H4 (cell line): ENCODE measurements at regions not wholly inside any gene's neighbourhood (a gene's known extent, or its start where the extent isn't known, plus 50 kb on each side); places are given as distances from the start of the nearest gene placed in this dataset.
A peak's percentile ranks its signal among the peaks of the same experiment; 100 is the strongest.
"Not testable (repeated sequence)": the region's sequence is repeated elsewhere in the genome, so short reads cannot be mapped to it uniquely, and the experiment has no call there.

Experiments used
- DNase-seq: peaks from one replicate; pipeline ENCODE4 v3.0.0-alpha.2; 2015; ENCODE audit warnings: low spot score

DNA sequence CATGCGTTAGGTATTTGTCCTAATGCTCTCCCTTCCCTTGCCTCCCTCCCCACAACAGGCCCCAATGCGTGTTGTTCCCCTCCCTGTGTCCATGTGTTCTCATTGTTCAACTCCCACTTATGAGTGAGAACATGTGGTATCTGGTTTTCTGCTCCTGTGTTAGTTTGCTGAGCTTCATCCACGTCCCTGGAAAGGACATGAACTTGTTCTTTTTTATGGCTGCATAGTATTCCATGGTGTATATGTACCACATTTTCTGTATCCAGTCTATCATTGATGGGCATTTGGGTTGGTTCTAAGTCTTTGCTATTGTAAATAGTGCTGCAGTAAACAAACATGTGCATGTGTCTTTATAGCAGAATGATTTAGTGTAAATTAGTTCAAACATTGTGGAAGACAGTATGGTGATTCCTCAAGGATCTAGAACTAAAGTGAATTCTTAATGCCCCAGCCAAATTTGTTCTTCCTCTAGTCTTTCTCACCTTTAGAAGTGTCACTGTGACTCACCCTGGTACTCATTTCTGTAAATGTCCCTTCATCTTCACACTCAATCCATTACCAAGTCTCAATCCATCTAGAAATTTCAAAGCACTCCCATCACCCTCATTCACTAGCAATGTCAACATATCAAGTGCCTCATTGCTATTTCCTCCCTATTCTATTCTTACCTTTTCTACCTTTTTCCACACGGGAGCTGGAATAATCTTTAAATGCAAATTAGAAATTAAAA lies 123.9 kb downstream of the MREG start:
- not testable (repeated sequence) for DNase-seq

DNA sequence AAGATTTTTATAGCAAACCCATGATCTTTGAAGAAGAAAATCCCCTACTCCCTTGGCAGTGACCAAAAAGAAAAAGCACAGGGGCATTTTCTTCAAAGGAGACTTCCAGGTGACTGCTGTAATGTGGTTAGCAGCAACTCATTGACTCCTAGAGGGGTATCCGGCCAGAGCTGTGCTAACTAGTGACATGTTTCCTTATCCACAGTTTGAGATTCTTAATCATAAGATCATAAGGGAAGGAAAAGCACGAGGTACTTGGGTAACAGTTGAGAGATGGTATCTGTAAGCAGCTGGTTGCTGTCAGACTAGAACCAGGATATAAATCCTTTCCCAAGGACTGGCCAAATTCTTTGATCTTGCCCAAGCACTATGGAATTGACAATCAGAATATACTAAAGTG lies 124.7 kb downstream of the MREG start:
- DNase-seq: no peak

DNA sequence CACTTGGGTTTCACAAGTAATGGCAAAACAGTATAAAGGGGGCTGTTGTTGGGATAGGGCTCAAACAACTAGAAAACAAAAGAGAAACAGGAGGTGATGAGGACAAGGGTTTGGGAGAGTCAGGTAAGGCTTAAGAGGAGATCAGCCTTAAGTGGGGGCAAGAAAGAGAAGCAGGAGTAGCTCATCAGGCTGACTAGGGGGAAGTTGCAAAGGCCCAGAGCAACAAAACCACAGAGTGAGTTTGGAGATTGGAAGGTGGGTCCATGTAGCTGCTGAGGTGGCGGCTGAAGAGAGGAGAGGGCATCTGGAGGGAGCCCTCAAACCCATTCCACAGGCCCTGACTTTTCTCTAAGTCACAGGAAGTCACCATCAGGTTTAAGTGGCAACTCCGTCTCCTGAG lies 126.0 kb downstream of the MREG start:
- DNase-seq: no peak

DNA sequence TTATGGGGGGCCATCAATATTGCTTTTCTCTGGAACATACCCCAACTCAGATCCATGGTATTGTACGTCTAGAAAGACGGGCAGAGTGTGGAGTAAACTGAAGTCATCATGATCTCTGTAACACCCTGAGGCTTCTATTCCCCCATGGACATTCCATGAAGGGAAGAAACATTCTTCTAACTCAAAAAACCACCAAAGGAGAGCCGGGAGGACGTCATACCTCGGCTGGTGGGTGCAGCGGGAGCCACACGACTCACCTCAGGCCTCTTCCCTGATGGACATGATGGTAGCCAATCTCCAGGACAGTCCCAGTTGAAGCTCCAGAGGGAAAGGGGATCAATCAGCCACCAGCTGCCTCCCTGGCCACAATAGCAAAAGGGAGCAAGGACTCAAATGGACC lies 127.3 kb downstream of the MREG start:
- DNase-seq: no peak

DNA sequence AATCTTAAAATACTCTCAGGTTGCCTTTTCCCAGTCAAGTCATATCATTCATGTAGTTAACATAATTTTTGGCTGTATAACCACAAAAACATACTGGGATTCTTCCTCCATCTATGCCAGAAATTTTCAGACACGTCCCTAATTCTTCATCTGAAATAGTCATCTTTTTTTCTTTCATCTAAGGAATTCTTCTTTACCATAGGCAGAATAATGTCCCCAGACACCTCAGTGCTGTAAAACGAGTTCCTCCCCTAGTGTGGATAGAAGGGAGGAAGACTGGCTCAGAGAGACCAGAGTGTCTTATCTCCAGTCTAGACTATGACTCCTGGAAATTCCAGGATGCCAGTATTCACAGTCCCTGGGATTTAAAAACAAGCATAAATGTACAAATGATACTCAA lies 127.8 kb downstream of the MREG start:
- no peak for DNase-seq

DNA sequence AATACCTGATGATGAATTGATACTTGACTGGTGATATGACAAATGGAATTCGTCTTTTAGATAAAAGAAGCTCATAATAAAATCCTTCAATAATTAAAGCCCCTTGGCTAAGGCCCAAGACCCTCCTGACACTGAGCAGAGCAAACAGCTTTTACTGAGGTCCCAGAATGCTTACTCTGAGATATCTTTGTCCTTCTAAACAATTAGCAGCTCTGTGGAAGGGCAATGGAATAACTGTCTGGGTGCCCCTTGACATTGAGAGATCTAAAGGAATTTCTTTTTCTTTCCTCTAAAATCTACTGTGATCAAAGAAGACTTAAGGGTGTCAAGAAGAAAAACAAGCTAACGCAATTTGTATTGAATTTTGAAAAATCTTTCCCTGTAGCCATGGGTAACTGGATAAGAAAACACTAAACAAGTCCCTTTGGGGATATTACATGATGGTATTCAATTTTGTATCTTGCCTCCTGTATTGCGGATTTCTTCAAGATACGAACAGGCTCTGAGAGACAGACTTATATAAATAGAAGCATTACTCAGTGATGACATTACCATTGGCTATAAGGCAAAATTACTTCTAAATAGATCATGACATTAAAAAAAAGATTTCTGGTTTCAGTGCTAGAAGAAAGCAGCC lies 128.8 kb downstream of the MREG start:
- DNase-seq: no peak

DNA sequence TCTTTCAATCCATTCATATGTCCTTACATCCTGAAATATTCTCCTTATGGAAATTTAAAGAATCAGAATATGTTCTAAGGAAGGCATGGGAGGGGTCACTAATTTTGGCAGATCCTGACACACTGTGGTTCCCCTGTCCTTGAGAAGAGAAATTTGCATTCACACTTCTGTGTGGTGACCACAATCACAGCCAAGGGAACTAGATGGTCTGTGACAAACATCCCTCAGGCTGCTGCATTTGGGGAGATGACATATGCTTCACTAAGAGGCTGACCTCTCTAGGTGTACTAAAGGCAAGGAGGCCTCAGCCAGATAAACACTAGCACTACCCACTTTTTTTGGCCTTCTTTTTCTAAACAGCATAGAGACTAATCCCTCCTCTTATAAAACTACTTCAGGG lies 129.6 kb downstream of the MREG start:
- DNase-seq: no peak

DNA sequence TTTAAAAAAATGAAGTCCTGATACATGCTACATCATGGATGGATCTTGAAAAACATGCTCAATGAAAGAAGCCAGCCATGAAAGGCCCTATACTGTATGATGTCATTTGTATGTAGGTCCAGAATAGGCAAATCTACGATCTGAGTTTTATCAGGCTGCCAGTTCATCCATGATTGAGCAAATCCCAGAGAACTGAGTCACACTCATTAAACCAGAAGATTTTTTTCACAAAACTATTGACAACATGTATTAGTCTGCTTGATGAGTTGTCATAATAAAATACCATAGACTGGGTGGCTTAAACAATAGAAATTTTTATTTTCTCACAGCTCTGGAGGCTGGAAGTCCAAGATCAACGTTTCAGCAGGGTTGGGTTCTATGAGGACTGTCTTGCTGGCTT lies 130.7 kb downstream of the MREG start:
- no peak for DNase-seq

DNA sequence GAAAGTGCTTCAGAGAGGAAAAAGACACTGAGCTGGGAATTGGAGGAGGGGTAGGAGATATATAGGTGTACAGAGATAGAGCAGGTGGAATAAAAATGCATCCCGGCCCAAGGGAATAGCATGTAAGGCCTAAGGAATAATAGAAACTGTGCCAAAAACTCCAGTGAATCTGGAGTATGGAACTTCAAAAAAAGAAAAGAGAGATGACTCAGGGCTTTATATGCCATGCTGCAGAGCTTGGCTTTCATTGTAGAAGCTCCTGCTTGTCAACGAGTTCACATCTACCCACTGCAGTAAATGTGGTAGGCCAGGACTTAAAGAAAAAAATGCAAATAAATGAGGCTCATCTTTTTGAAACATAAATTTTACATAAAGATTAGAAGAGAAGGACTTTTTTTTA lies 131.8 kb downstream of the MREG start:
- no peak for DNase-seq

DNA sequence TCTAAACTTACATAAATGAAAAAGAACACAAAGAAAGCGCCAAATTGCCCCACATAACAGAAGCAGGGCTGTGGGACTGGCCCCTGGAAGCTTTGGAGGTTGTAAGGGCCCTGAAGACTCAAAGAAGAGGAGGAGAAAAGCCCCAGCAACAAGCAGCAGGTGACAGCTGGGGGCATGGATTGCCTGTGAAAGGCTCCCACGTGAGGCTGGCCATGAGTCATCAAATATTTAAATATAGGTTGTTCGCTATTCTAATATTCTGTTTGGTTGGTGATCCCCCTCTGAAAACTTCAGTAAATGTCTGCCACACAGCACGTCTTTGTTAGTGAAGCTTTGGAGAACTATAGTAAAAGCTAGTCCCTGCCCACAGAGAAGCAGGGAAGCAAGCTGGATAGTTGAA lies 132.4 kb downstream of the MREG start:
- DNase-seq: no peak

DNA sequence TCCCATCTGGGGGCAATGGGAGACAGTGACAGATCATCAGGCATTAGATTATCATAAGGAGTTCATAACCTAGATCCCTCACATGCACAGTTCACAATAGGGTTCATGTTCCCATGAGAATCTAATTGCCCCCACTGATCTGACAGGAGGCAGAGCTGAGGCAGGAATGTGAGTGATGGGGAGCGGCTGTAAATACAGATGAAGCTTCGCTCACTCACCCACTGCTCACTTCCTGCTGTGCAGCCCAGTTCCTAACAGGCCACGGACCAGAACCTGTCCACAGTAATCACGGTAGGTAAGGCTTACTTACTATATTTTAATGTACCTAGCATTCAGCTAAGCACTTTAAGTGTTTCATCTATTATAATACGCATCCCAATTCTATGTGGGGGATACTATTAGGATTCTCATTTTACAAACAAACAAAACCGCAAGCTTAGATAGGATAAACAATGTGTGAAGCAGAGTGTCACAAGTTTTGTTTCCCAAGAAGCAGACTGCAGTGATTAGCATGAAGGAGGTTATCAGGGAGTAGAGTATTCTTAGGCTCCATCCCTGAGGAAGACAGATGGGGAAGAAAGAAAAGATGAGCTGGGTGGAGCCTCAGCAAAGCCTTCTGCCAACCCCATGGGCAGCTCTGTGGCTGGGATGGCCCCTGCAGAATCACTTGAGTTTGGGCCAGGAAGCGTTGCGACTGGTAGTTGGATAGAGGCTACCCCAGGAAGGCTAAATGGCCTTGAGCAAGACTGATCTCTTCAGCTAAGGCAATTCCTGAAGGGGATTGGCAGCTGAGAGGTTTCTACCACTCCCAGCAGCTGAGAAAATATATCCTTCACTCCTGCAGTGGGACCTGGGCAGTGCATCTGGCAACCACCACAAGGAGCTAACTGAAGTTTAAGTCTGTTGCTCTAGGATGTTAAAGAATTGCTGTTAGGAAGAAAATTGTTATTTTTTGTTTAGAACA lies 133.1 kb downstream of the MREG start:
- peak; percentile 42 for DNase-seq

DNA sequence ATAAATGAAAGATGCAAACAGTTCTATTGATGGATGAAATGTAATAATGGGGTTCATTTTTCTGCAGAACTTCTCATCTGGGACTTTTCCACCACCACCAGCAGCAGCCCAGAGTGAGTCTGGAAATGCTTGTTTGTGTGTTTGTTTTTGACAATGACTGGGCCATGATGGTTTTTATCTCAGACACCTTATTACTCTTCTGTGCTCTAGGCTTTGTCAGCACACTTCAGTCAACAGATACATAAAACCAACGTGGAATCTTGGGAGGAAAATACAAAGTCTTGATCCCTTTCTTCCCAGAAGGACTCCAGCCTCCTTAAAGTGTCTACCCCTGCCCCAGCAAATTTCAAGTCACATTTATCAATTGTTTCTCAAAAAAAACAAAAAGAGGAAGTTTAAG lies 134.0 kb downstream of the MREG start:
- DNase-seq: no peak

DNA sequence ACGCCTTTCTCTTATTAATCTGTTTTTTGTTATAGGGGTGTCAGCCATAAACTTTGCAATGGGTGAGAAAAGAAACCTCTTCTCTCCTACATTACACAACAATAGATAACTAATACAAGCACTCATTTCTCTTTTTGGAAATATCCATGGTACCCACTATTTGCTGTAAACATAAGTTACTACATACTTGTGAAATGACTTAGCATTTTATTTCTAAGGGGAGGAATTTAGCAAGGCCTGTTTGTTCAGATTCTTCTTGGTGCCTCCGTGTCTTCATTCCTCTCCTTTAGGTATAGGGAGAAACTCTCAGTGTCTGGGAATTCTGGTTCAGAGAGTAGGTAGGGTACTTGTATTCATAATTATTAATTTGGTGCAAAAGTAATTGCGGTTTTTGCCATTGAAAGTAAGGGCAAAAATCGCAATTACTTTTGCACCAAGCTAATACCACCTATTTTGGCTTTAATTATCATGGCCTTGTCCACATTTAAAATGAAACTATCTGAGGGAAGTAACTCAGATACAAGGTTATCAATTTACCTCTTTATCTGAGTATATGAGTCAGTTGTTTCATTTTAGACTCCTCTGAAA lies 134.8 kb downstream of the MREG start:
- no peak for DNase-seq

DNA sequence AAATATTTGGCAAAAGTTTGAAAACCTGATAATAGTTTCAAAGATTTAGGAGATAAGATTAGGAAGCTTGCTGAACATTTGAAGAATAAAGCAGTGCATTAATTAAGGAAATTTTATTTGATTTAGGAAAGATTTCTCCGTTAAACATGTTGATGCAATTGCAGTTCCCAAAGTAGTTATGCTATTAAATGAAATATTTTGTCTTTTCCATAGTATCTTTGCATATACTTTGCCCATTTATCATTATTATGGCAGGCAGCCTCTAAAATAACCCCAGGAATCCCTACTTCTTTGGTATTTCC lies 136.5 kb downstream of the MREG start:
- DNase-seq: no peak

DNA sequence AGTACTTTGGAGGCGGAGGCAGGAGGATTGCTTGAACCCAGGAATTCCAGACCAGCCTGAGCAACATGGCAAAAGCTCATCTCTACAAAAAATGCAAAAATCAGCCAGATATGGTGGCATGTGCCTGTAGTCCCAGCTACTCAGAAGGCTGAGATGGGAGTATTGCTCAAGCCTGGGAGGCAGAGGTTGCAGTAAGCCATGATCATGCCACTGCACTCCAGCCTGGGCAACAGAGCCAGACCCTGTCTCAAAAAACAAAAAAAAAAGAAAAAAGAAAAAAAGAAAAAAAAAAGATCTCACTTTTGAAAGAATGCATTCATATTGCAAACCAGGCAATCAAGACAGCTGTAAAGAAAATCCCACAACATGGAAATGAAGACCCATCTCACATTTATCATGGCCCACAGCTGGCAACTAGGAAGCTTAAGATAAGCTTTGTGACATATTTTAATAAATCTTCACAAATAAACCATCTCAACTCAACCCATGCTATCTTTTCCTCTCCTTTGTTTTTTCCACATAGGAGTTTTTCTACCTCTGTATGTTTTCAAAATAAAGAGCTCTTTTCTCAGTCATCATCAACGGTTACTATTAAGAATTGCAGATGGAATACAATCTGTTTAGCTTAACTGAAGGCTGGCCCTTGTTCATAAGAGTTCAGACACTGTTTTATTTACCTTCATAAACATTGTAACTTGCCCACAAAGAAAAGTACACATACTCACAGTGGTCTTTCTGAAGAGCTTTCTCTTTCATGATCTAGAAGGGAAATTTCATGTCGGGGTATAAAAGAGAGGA lies 137.0 kb downstream of the MREG start:
- no peak for DNase-seq

DNA sequence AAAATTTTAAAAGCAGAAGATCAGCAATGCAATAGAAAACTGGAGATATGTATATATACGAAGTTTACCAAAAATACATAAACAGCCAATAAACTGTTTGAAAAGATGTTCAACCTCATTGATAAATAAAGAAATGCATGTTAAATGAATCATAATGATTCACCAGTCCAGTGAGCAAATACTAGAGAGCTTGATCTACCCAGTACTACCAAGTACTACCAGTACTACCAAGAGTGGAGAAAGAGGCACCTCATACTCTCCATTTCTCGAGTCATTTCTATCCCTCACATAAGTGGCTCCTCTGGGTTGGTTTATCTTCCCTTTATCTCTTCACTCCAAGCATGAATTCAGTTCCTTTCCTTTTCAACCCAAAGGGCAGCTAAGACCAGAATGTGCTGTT lies 138.9 kb downstream of the MREG start:
- no peak for DNase-seq

DNA sequence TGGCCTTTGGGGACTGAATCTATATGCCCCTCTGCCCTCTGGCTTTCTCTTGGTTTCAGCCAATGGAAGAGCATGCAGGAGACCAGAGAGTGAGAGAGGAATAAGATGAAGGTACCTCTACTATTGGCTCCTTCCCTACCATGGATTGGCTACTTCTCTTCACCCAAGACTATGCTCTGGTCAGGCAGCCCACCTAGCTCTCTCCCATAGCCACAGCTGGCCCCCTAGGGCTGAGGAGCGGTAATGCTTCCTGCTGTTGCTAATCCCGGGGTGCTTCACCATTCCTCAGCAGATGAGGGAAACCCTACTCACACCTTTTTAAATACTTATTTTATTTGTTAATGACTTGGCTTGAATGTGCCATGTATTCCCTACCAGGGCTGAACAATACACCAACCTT lies 142.4 kb downstream of the MREG start:
- DNase-seq: peak; percentile 17

DNA sequence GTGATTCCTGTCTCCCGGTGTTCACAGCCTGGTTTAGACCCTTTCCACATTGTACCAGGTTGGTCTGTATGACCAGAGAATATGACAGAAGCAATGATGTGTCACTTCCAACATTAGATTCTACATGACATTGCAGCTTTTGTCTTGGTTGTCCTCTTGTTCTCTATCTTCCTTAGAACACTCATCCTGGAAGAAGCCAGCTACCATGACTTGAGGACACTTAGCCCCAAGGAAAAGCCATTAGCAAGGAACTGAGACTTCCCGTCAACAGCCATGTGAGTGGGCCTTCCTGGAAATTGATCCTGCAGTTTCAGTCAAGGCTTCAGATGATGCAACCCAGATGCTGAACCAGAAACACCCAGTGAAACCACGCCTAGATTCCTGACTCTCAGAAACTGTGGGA lies 143.3 kb downstream of the MREG start:
- DNase-seq: peak; percentile 53

DNA sequence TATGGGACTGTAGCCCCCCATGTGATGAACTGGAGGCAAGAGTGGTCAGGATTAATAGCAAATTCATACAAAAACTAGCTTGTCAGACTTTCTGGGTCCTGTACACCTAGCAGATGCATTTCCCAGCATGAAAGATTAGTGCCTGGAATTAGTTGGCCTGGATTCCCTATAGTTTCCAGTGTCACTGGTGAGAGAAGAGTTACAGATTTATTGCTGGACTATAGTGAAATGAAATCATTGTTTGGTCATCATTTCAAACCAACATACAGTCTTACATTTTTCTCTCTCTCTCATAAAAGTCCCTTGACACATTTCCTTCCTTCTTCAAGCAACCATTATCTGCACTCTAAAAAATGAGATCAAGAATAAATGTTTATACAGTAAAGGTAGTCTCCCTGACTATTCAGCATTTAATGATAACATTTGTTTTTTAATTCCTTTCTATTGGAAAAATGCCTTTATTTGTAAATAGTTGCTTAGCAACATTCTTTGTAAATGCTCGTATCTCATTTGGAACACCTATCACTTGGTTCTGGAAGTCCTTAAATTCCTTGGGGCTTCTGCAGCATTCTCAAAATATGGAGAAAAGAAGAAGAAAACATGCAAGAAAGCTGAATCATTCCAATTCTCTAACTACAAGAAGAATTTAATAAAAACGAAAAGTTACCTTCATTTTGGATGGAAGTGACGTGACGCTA lies 144.4 kb downstream of the MREG start:
- no peak for DNase-seq

DNA sequence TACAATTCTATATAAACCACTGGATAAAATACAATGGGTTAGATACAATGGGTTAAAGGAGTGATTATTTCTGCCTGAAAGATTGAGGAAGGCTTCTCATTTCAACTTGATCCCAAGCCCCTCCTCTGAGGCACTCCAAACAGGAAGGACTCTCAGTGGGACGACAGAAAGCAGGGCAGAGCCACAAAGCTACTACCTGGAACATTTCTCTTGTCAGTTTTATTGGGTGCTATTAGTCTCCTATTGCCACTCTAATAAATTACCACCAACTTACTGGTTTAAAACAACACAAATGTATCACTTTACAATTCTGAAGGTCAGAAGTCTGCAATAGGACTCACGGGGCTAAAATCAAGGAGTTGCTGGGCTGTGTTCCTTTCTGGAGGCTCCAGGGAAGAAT lies 146.7 kb downstream of the MREG start:
- DNase-seq: no peak

DNA sequence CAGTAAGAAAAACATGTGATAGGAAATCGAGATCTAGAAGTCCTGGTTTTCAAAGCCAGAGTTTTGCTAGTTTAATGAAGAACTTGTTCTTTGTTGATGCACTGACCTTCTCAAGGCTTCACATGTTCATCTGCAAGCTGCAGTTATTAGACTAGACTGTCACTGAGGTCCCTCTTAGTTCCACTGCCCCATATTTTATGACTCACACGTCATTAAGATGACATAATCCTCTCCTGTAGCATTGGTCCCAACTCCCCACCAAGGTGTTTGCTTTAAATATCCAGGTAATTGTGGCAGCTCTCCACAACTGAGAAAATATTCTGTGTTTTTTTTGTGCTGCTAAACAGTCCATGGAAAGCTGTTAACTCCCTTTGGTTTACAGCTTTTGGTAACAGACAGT lies 149.7 kb downstream of the MREG start:
- DNase-seq: no peak
